ENCODE measurements at regions not wholly inside any gene's neighbourhood (a gene's known extent, or its start where the extent isn't known, plus 50 kb on each side); places are given as distances from the start of the nearest gene placed in this dataset.

DNA sequence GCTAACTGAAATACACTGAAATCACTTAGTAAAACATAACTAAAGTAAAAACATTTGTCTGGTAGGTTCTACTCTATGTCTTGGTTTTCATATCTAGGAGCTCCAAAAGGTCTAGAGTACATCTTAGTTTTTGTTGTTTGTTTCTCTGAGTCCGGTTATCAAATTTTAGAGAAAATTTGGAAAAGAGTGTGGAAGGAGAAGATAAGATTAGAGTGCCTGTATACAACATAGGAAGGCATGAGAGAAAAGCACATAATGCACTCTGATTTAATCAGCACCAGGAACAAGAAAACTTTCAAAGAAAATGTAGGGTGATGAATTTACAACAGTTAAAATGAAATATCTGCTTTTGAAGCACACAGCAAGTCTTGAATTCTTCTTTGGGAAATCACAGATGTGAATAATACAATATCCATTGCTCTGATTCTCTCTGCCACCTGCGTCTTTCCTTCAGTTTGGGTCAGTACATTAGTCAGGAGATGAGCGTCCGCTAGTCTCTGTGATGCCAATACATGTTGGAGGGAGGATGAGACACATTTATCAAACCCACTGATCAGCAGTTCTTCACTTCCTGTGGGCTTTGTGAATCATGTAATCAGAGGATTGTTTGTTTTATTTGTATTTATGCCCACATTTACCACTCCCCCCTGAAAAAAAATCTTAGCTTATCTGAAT lies 477.8 kb upstream of the GCFC2 start:
- TF ChIP-seq NR3C1 (CRISPR knock-in tag; IDR thresholded peaks at IDR 0.05) (no peak), EZH2 (conservative IDR thresholded peaks at IDR 0.05; ENCODE audit: low read depth, low read length) (no peak), DPF2 (CRISPR knock-in tag; IDR thresholded peaks at IDR 0.05; ENCODE audit: borderline replicate concordance, low read depth) (no peak), ATRX (CRISPR knock-in tag; IDR thresholded peaks at IDR 0.05; ENCODE audit: borderline replicate concordance) (no peak), GATAD1 (CRISPR knock-in tag; IDR thresholded peaks at IDR 0.05) (no peak), ADNP (CRISPR knock-in tag; IDR thresholded peaks at IDR 0.05) (no peak), PCBP1 (IDR thresholded peaks at IDR 0.05; ENCODE audit: borderline replicate concordance, low read depth, low read length) (no peak), POLR2AphosphoS5 (IDR thresholded peaks at IDR 0.05; ENCODE audit: low read depth, low read length) (no peak), SUZ12 (IDR thresholded peaks at IDR 0.05; ENCODE audit: low read depth, low read length) (no peak), POLR2AphosphoS2 (IDR thresholded peaks at IDR 0.05; ENCODE audit: low read depth, low read length) (no peak)
- TF ChIP-seq, protein P1, sequence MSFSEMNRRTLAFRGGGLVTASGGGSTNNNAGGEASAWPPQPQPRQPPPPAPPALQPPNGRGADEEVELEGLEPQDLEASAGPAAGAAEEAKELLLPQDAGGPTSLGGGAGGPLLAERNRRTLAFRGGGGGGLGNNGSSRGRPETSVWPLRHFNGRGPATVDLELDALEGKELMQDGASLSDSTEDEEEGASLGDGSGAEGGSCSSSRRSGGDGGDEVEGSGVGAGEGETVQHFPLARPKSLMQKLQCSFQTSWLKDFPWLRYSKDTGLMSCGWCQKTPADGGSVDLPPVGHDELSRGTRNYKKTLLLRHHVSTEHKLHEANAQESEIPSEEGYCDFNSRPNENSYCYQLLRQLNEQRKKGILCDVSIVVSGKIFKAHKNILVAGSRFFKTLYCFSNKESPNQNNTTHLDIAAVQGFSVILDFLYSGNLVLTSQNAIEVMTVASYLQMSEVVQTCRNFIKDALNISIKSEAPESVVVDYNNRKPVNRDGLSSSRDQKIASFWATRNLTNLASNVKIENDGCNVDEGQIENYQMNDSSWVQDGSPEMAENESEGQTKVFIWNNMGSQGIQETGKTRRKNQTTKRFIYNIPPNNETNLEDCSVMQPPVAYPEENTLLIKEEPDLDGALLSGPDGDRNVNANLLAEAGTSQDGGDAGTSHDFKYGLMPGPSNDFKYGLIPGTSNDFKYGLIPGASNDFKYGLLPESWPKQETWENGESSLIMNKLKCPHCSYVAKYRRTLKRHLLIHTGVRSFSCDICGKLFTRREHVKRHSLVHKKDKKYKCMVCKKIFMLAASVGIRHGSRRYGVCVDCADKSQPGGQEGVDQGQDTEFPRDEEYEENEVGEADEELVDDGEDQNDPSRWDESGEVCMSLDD (CRISPR knock-in tag; IDR thresholded peaks at IDR 0.05; ENCODE audit: borderline replicate concordance) = no peak
- TF ChIP-seq, protein P2, sequence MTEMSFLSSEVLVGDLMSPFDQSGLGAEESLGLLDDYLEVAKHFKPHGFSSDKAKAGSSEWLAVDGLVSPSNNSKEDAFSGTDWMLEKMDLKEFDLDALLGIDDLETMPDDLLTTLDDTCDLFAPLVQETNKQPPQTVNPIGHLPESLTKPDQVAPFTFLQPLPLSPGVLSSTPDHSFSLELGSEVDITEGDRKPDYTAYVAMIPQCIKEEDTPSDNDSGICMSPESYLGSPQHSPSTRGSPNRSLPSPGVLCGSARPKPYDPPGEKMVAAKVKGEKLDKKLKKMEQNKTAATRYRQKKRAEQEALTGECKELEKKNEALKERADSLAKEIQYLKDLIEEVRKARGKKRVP (CRISPR knock-in tag; IDR thresholded peaks at IDR 0.05) = no peak
